ENCODE measurements at regions not wholly inside any gene's neighbourhood (a gene's known extent, or its start where the extent isn't known, plus 50 kb on each side); places are given as distances from the start of the nearest gene placed in this dataset.

- no peak for DNase-seq (ENCODE audit: low spot score)
Measured at GRCh38 chr2:216808805-216809425, 50.9 kb downstream of the TNP1 start.

GRCh38 chr2:216807857-216808272 lies 52.0 kb downstream of the TNP1 start:
- DNase-seq (ENCODE audit: low spot score) = peak; percentile 41

- DNase-seq (ENCODE audit: low spot score) = no peak
Measured at GRCh38 chr2:216804357-216805350, 55.2 kb downstream of the TNP1 start.

- no peak for DNase-seq (ENCODE audit: low spot score)
Measured at GRCh38 chr2:216803791-216804190, 56.1 kb downstream of the TNP1 start.

GRCh38 chr2:216802516-216803215 lies 57.2 kb downstream of the TNP1 start:
- no peak for DNase-seq (ENCODE audit: low spot score)

GRCh38 chr2:216800836-216801235 lies 59.0 kb downstream of the TNP1 start:
- no peak for DNase-seq (ENCODE audit: low spot score)

- peak; percentile 10 for DNase-seq (ENCODE audit: low spot score)
Measured at GRCh38 chr2:216799873-216800431, 59.9 kb downstream of the TNP1 start.

GRCh38 chr2:216796115-216796840 lies 63.6 kb downstream of the TNP1 start:
- DNase-seq (ENCODE audit: low spot score) = no peak

- DNase-seq (ENCODE audit: low spot score) = no peak
Measured at GRCh38 chr2:216793386-216793785, 66.5 kb downstream of the TNP1 start.

- peak; percentile 87 for DNase-seq (ENCODE audit: low spot score)
Measured at GRCh38 chr2:216792222-216793021, 67.4 kb downstream of the TNP1 start.

GRCh38 chr2:216791303-216791702 lies 68.6 kb downstream of the TNP1 start:
- no peak for DNase-seq (ENCODE audit: low spot score)

GRCh38 chr2:216789081-216789480 lies 70.8 kb downstream of the TNP1 start:
- no peak for DNase-seq (ENCODE audit: low spot score)

GRCh38 chr2:216787851-216788540 lies 71.9 kb downstream of the TNP1 start:
- no peak for DNase-seq (ENCODE audit: low spot score)

GRCh38 chr2:216786676-216787075 lies 73.2 kb downstream of the TNP1 start:
- DNase-seq (ENCODE audit: low spot score) = no peak

- no peak for DNase-seq (ENCODE audit: low spot score)
Measured at GRCh38 chr2:216784456-216784855, 75.4 kb downstream of the TNP1 start.

GRCh38 chr2:216781709-216782108 lies 78.2 kb downstream of the TNP1 start:
- DNase-seq (ENCODE audit: low spot score) = no peak

- no peak for DNase-seq (ENCODE audit: low spot score)
Measured at GRCh38 chr2:216780843-216781242, 79.0 kb downstream of the TNP1 start.

- peak; percentile 88 for DNase-seq (ENCODE audit: low spot score)
Measured at GRCh38 chr2:216777637-216778273, 82.1 kb downstream of the TNP1 start.

GRCh38 chr2:216776066-216776850 lies 80.9 kb upstream of the IGFBP5 start:
- DNase-seq (ENCODE audit: low spot score) = no peak

All from kidney tubule cell (primary cell).